Osteoblast (primary cell): ENCODE measurements at regions not wholly inside any gene's neighbourhood (a gene's known extent, or its start where the extent isn't known, plus 50 kb on each side); places are given as distances from the start of the nearest gene placed in this dataset.

ENCODE experiments used
- DNase-seq: peaks from one replicate; pipeline ENCODE4 v3.0.0; 2011; ENCODE audit warnings: low spot score, mixed read lengths; ENCODE audit not compliant: insufficient read length; ENCODE audit errors: missing footprints
- H2AFZ ChIP-seq: 2 replicates; pipeline ENCODE4 v1.6.0; 2011; ENCODE audit warnings: mild to moderate bottlenecking, low read length
- H3K27ac ChIP-seq: 2 replicates; pipeline ENCODE4 v1.5.1; 2011; ENCODE audit warnings: mild to moderate bottlenecking, low read depth, low read length, moderate library complexity
- H3K27me3 ChIP-seq: 2 replicates; pipeline ENCODE4 v1.6.0; 2012; ENCODE audit warnings: mild to moderate bottlenecking, control low read depth, inconsistent platforms, low read length, moderate library complexity; ENCODE audit not compliant: insufficient read depth
- H3K36me3 ChIP-seq: 2 replicates; pipeline ENCODE4 v1.5.1; 2011; ENCODE audit warnings: mild to moderate bottlenecking, low read length, control low read depth, moderate library complexity; ENCODE audit not compliant: insufficient read depth
- H3K4me1 ChIP-seq: 2 replicates; pipeline ENCODE4 v1.5.1; 2011; ENCODE audit warnings: mild to moderate bottlenecking, low read length, control low read depth, moderate library complexity; ENCODE audit not compliant: insufficient read depth
- H3K4me2 ChIP-seq: 2 replicates; pipeline ENCODE4 v1.6.0; 2011; ENCODE audit warnings: mild to moderate bottlenecking, low read length; ENCODE audit not compliant: insufficient read depth
- H3K4me3 ChIP-seq: fragments of 200-600 bp; sonication (generic); 3 replicates; pipeline ENCODE4 v1.5.1; 2012; ENCODE audit warnings: mild to moderate bottlenecking, low read length, inconsistent platforms; ENCODE audit not compliant: insufficient read depth
- H3K79me2 ChIP-seq: 2 replicates; pipeline ENCODE4 v1.6.0; 2012; ENCODE audit warnings: mild to moderate bottlenecking, low read length, control low read depth, inconsistent platforms; ENCODE audit not compliant: insufficient read depth
- H3K9me3 ChIP-seq: 2 replicates; pipeline ENCODE4 v1.5.1; 2011; ENCODE audit warnings: low read depth, low read length, control low read depth
- H4K20me1 ChIP-seq: 2 replicates; pipeline ENCODE4 v1.6.0; 2012; ENCODE audit warnings: mild to moderate bottlenecking, low read length, control low read depth; ENCODE audit not compliant: insufficient read depth
- CTCF ChIP-seq: IDR thresholded peaks from 2 replicates; pipeline ENCODE4 v1.5.1; 2011; ENCODE audit warnings: mild to moderate bottlenecking, low read depth, low read length, moderate library complexity; ENCODE audit errors: extremely low read depth

DNA sequence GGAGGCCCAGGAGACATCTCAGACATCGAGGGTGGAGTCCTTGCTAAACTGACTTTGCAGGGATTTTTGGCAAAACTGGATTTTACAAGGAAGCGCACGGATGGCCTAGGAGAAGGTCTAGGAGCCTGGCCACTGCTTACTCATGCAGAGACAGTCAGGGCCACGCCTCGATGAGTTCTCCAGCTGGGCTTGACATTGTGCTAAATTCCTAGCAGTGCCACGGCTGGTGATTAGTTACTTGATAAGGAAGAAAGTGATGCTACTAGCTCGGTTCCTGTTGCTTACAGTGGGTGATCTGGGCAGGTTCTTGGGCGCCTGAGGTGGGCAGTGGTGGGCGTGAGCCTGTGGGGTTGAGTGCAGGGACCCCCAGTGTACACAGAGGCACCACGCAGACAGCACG is 143.4 kb downstream of the SOX1 start:
- no peak for DNase-seq
- TF ChIP-seq CTCF = no peak
- Histone ChIP-seq H2AFZ (no peak overlapping the region), H3K36me3 (no peaks in the 10 kb centered on the region), H3K27me3 (no peaks in the 10 kb centered on the region), H3K4me3 (no peak overlapping the region), H3K4me2 (no peak overlapping the region), H3K4me1 (no peaks in the 10 kb centered on the region), H3K9me3 (no peaks in the 10 kb centered on the region), H3K27ac (no peak overlapping the region), H3K79me2 (no peaks in the 10 kb centered on the region), H4K20me1 (no peaks in the 10 kb centered on the region)

GRCh38 chr13:112212533-112212932 is 145.6 kb downstream of the SOX1 start:
- no peak for TF ChIP-seq CTCF
- Histone ChIP-seq H4K20me1 (no peaks in the 10 kb centered on the region), H3K79me2 (no peaks in the 10 kb centered on the region), H3K27ac (no peak overlapping the region), H3K4me3 (no peak overlapping the region), H3K36me3 (no peaks in the 10 kb centered on the region), H2AFZ (no peak overlapping the region), H3K4me1 (no peaks in the 10 kb centered on the region), H3K4me2 (no peak overlapping the region), H3K9me3 (peaks cover 3% of the 10 kb centered on the region), H3K27me3 (no peaks in the 10 kb centered on the region)
- no peak for DNase-seq

- no peak overlapping the region for H3K4me2 ChIP-seq
- no peaks in the 10 kb centered on the region for H3K4me1 ChIP-seq
- H3K9me3 ChIP-seq = peaks cover 4% of the 10 kb centered on the region
- DNase-seq = no peak
- no peak overlapping the region for H2AFZ ChIP-seq
- no peak for TF ChIP-seq CTCF
- H3K36me3 ChIP-seq = no peaks in the 10 kb centered on the region
- no peaks in the 10 kb centered on the region for H3K79me2 ChIP-seq
- no peaks in the 10 kb centered on the region for H4K20me1 ChIP-seq
- no peaks in the 10 kb centered on the region for H3K27me3 ChIP-seq
- H3K27ac ChIP-seq = no peak overlapping the region
- H3K4me3 ChIP-seq = no peak overlapping the region
Measured at GRCh38 chr13:112213467-112214255, 146.7 kb downstream of the SOX1 start.

- Histone ChIP-seq H3K4me1 (no peaks in the 10 kb centered on the region), H3K27ac (no peak overlapping the region), H2AFZ (no peak overlapping the region), H3K27me3 (no peaks in the 10 kb centered on the region), H3K9me3 (peaks cover 4% of the 10 kb centered on the region), H4K20me1 (no peaks in the 10 kb centered on the region), H3K4me2 (no peak overlapping the region), H3K79me2 (no peaks in the 10 kb centered on the region), H3K36me3 (no peaks in the 10 kb centered on the region), H3K4me3 (no peak overlapping the region)
- TF ChIP-seq CTCF = no peak
- no peak for DNase-seq
Measured at GRCh38 chr13:112215871-112216270, 148.9 kb downstream of the SOX1 start.
